NCI-H345 treated with DMSO at 0.1 percent for 48 hours (cell line): ENCODE measurements at regions not wholly inside any gene's neighbourhood (a gene's known extent, or its start where the extent isn't known, plus 50 kb on each side); places are given as distances from the start of the nearest gene placed in this dataset.
"Not testable (repeated sequence)": the region's sequence is repeated elsewhere in the genome, so short reads cannot be mapped to it uniquely, and the experiment has no call there.

Experiments used
- DNase-seq: peaks from one replicate; lab custom pipeline; 2025; ENCODE audit not compliant: unreplicated experiment; lab: John Stamatoyannopoulos, UW

DNA sequence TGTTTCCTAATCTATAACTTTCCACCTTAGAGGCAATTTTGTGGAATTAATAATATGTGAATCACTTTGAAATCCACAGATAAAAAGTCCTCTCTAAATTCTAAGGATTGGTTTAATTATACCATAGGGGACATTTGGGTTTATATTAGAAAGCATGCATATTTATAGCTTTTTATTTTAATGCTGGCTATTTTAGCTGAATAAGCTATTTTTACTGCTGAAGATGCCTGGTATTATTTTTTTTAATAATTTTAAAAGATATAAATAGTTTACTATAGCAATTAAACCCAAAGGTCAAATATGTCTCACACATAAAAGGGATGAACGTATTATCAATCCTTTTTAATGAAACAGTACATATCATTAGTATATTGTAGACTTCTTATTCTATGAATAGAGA is 415.4 kb downstream of the MAGEB5 start:
- DNase-seq, result no peak

DNA sequence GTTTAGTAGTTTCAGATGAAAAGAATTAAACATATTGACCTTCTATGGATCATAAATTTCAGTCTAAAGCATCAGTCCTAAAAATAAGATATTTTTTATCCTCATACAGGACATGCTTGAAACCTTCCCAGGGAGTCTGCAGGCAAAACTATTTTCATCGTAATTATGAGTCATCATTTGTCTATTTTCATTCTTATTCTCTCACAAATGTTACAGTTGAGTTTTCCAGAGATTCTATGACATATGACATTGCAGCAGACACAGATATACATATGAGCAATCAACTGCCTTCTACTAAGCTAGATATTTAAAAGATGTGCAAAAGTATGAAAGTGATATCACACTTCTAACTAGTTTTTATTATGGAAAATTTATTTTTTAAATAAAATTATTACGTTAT is 398.0 kb downstream of the MAGEB5 start:
- no peak for DNase-seq

GRCh38 chrX:26606971-26607370 is 391.0 kb downstream of the MAGEB5 start:
- DNase-seq, result no peak

DNA sequence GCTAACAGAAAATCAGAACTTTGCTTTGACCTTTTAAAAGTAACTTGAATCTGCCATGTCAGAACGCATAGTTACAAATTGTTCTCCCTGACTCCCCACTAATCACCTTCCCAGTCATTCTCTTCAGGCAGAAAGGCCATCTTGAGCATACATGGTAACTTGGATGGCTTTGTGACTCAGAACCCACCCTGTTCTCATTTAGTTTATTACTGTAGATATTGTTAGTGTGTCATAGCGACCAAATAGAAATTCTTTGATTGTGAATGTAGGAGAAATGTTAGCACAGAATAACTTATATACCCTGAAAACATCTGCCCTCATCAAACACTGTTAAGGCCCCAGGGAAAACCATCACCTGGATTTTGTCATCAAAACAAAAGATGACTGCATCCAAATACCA is 382.0 kb downstream of the MAGEB5 start:
- DNase-seq, result peak; percentile 7

DNA sequence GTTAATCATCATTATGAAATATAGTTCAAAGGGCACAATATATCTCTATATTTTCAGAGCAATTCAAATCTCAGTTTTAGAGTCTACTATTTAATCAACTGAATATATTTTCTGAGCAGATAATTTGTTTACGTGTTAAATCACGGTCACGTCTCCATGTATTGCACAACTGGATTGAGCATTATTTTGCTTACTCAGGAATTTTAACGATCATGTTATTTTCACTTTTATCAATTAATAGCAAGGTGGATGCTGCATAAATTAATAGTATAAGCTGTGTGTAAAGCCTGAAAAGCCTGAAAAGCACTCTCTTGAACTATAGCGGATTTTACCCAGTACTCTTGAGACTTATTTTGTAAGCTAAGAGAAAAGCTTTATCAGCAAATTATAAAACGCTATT is 374.9 kb downstream of the MAGEB5 start:
- no peak for DNase-seq

- peak; percentile 57 for DNase-seq
Observed at GRCh38 chrX:26586570-26586969, 370.6 kb downstream of the MAGEB5 start.

DNA sequence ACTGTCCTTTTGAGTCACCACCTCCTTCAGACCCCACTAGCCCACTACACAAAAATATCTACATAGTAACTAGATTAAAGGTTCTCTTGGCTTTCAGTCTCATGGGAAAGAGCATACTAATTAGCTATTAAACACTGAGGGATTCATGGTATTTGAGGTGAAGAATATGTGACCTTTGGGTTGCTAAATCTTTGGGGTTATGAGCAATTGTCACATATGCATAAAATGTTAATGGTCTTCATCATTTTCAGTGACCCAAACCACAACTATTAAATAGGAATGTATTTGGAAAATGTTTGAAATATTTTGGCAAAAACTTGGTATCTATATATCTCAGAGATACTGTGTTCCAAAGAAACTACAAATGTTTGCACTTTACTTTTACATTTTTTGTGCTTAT is 365.1 kb downstream of the MAGEB5 start:
- DNase-seq, result no peak

- no peak for DNase-seq
Observed at GRCh38 chrX:26580021-26580420, 364.1 kb downstream of the MAGEB5 start.

GRCh38 chrX:26574234-26574633 is 358.3 kb downstream of the MAGEB5 start:
- DNase-seq, result no peak

- no peak for DNase-seq
Observed at GRCh38 chrX:26562156-26562555, 346.2 kb downstream of the MAGEB5 start.

- DNase-seq, result no peak
Observed at GRCh38 chrX:26559855-26560254, 343.9 kb downstream of the MAGEB5 start.

DNA sequence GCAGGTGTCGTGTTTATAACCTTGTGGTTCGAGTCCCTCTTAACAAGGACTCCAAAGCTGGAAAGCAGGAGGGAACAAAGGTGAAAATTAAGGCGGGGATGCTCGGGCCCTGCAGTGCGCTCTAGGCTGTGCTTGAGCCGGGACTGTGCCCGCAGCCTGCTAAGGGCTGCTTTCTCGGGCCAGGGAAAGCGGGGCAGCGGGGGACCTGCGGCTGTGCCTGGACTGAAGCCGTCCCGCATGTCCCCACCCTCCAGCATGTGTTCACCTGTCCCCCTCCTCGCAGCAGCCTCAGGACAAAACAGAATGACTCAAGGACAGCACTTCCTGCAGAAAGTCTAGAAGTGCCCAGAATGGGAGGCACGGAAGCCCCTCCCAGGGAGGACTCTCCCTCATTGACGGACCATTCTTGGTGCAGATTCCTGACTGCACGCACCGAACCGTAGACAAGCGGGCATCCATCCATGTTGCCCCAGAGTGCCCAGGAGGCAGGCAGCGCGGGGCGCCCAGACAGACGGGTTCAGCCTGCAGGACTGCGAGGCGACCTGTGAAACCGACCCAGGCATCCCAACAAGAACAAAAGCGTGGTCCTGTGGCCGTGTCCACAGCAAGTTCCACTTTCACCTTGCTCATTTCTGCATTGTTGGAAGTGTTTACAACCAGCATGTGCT is 342.9 kb downstream of the MAGEB5 start:
- DNase-seq, result no peak

GRCh38 chrX:26557691-26558321 is 341.8 kb downstream of the MAGEB5 start:
- no peak for DNase-seq

GRCh38 chrX:26525768-26526167 is 309.8 kb downstream of the MAGEB5 start:
- DNase-seq, result not testable (repeated sequence)

DNA sequence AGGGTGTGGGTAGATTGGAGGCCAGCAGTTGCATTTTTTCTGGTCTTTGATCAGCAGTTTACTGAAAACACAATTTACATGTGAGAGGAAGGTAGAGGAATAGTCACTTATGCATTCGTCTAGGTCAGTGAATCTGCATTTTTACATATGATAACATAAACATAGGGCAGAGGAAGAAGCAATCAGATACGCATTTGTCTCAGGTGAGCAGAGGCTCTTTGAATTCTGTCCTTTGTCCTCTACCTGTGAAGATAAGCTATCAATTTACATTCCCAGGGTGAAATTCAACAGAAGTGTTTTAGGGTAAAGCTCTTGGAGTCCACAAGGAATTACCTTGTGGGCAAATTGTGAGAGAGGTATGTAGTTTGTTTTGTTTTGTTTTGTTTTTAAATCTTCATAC is 306.5 kb downstream of the MAGEB5 start:
- DNase-seq, result no peak

DNA sequence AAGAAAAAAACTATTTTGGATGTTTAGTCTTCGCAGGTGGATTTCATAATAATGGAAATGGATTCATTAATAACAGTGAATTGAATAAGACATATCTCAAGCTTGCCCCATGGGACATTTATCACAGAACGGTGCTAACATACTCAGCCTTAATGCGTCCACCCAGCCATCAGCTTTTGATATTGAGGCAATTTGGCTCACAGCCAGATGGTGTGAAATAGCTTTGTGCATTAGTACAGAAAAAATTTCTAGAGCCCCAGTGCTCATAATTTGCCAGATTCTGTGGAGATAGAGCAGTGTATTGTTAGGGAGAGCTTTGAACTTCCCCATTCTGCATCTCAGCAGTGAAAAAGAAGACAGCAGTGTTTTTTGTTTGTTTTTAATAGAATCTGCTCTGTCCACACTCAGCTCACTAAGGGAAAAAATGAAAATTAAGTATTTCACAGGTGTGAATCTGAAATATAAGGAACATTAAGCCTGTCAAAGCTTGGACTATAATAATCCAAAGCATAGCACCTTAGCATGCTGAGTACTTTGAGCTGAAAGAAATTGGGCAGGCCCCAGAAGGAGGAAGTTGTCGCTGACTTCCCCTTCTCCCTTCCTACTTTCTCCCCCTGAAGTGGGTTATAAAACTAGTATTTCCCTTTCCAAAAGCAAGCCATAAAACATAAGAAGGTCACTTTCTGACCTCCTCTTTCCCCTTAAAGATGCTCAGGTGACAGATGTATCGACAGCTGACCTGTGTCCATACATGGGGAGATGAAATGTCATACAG is 295.8 kb downstream of the MAGEB5 start:
- DNase-seq, result no peak

DNA sequence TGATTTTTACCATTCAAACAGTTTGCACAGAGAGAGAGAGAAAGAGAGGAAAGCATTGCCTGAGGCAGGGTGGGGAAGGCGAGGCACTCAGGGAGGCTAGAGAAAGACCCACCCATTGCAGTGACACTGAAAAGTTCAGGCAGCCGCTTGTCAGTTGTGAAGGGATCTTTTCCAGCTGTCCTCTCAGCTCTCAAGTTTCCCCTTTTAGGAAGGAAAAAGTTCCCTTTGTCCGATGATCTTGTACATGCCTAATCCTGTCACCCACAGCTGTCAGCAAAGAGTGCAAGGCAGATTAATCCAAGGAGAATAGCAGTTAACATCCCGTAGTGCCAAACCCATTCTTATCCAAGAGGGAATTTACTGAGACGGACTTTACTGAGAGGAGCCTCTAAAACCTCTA is 255.0 kb downstream of the MAGEB5 start:
- no peak for DNase-seq

GRCh38 chrX:26466387-26466786 is 250.4 kb downstream of the MAGEB5 start:
- DNase-seq, result no peak

GRCh38 chrX:26445288-26445687 is 229.3 kb downstream of the MAGEB5 start:
- no peak for DNase-seq

- not testable (repeated sequence) for DNase-seq
Observed at GRCh38 chrX:26444417-26444816, 228.4 kb downstream of the MAGEB5 start.

GRCh38 chrX:26442340-26442739 is 226.4 kb downstream of the MAGEB5 start:
- DNase-seq, result peak; percentile 10

GRCh38 chrX:26414534-26414933 is 198.6 kb downstream of the MAGEB5 start:
- no peak for DNase-seq
